Adrenal gland (tissue), 5 donors: ENCODE measurements at regions not wholly inside any gene's neighbourhood (a gene's known extent, or its start where the extent isn't known, plus 50 kb on each side); places are given as distances from the start of the nearest gene placed in this dataset.

Experiments
- POLR2A ChIP-seq, 2 donors: fragments of 450-650 bp; IDR thresholded peaks; one replicate each; pipeline ENCODE4 v1.6.1; 2017; ENCODE audit warnings: antibody characterized with exemption in 2 of 2, mild to moderate bottlenecking in 2 of 2, moderate library complexity in 1 of 2
- TF ChIP-seq, protein P1 (sequence below), 6 experiments: fragments of 450-650 bp in 4 of 6; fragments of 200-600 bp in 2 of 6; sonication (generic) in 1 of 6; IDR thresholded peaks; 1 replicate in 5 of 6; 2 replicates in 1 of 6; pipeline versions ENCODE4 v1.5.1 to v1.8.0; 2016 to 2021; ENCODE audit warnings: antibody characterized with exemption in 6 of 6, mild to moderate bottlenecking in 2 of 6, moderate library complexity in 1 of 6
- donor health status: DM: no; HTN: no; CAD: no.

DNA sequence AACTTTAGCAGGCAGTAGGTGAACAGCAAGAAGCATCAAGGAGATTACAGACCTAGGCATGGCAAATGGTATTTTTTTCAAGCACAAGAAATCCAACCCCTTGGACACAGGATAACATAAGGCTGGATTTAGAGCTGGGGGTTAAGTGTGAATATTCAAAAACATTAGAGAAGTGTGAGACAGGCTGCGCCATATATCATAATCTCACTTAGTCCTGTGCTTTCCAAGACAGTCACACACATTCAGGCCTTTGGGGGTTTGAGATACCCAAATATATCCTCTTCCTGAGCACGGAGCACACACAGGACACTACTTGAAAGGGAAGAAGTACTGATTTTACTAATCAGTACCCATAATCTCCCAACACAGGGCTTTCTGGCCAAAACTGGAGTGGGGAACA lies 83.0 kb upstream of the CLDN18 start:
- TF ChIP-seq, protein P1, sequence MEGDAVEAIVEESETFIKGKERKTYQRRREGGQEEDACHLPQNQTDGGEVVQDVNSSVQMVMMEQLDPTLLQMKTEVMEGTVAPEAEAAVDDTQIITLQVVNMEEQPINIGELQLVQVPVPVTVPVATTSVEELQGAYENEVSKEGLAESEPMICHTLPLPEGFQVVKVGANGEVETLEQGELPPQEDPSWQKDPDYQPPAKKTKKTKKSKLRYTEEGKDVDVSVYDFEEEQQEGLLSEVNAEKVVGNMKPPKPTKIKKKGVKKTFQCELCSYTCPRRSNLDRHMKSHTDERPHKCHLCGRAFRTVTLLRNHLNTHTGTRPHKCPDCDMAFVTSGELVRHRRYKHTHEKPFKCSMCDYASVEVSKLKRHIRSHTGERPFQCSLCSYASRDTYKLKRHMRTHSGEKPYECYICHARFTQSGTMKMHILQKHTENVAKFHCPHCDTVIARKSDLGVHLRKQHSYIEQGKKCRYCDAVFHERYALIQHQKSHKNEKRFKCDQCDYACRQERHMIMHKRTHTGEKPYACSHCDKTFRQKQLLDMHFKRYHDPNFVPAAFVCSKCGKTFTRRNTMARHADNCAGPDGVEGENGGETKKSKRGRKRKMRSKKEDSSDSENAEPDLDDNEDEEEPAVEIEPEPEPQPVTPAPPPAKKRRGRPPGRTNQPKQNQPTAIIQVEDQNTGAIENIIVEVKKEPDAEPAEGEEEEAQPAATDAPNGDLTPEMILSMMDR (IDR thresholded peaks at IDR 0.05), result no peak
- TF ChIP-seq POLR2A (IDR thresholded peaks at IDR 0.05), result no peak
